Natural killer cell (primary cell): ENCODE measurements at regions not wholly inside any gene's neighbourhood (a gene's known extent, or its start where the extent isn't known, plus 50 kb on each side); places are given as distances from the start of the nearest gene placed in this dataset.

Experiments used
- ATAC-seq, 3 donors: fragments of 150-1000 bp in 2 of 3; fragments of 200-7000 bp in 1 of 3; cut with Tn5 transposase; 1 replicate in 1 of 3; 2 replicates in 2 of 3; pipeline ENCODE4 v1.10.0; 2021; ENCODE audit warnings: mild to moderate bottlenecking in 2 of 3, moderate library complexity in 2 of 3
- DNase-seq, 2 donors: peaks; one replicate each; pipeline versions ENCODE4 v3.0.0 to v3.0.0-alpha.2; 2013 to 2021; ENCODE audit warnings: mixed read lengths in 1 of 2
- H3K27ac ChIP-seq: one replicate; pipeline ENCODE4 v1.5.1; 2013; ENCODE audit warnings: mild to moderate bottlenecking, low read length
- H3K27me3 ChIP-seq: one replicate; pipeline ENCODE4 v1.6.1; 2013; ENCODE audit warnings: low read length; ENCODE audit not compliant: control insufficient read depth, insufficient read depth
- H3K36me3 ChIP-seq: one replicate; pipeline ENCODE4 v1.6.1; 2013; ENCODE audit warnings: low read length; ENCODE audit not compliant: control insufficient read depth, insufficient read depth
- H3K4me1 ChIP-seq: one replicate; pipeline ENCODE4 v1.6.1; 2013; ENCODE audit warnings: low read length; ENCODE audit not compliant: control insufficient read depth, insufficient read depth
- H3K4me3 ChIP-seq: one replicate; pipeline ENCODE4 v1.5.1; 2013; ENCODE audit warnings: low read length
- H3K9me3 ChIP-seq: one replicate; pipeline ENCODE4 v1.6.1; 2013; ENCODE audit warnings: low read length; ENCODE audit not compliant: control insufficient read depth, insufficient read depth
- H3K27ac Mint-ChIP-seq, 2 donors: one replicate each; pipeline ENCODE4 v1.8.0; 2022; ENCODE audit warnings: mild to moderate bottlenecking in 2 of 2, mixed read lengths in 2 of 2, moderate library complexity in 1 of 2
- H3K27me3 Mint-ChIP-seq, 2 donors: one replicate each; pipeline ENCODE4 v1.8.0; 2022; ENCODE audit warnings: low read depth in 2 of 2, mixed read lengths in 2 of 2
- H3K36me3 Mint-ChIP-seq: one replicate; pipeline ENCODE4 v1.8.0; 2022; ENCODE audit warnings: mixed read lengths
- H3K4me1 Mint-ChIP-seq, 2 donors: one replicate each; pipeline ENCODE4 v1.8.0; 2022; ENCODE audit warnings: mixed read lengths in 2 of 2
- H3K4me3 Mint-ChIP-seq: one replicate; pipeline ENCODE4 v1.8.0; 2022; ENCODE audit warnings: mild to moderate bottlenecking, moderate library complexity, mixed read lengths
- H3K9me3 Mint-ChIP-seq, 2 donors: one replicate each; pipeline ENCODE4 v1.8.0; 2022; ENCODE audit warnings: mixed read lengths in 2 of 2
- CTCF ChIP-seq: fragments of 200-600 bp; IDR thresholded peaks from one replicate; pipeline ENCODE4 v1.8.0; 2022; ENCODE audit warnings: antibody characterized with exemption
- WGBS: methylation state at CpG from one replicate; pipeline ENCODE4 v1.1.7; 2013; ENCODE audit warnings: missing lambda C conversion rate; ENCODE audit not compliant: insufficient coverage; 5-methylcytosine and 5-hydroxymethylcytosine counted together
- intact Hi-C: fragments of 100-400 bp; cut with micrococcal nuclease; formaldehyde crosslinking; loops from one replicate; pipeline ENCODE4 v1.14.2; 2022

GRCh38 chr5:88956416-88956815, 73.4 kb upstream of the MEF2C start:
- Histone ChIP-seq H3K27ac (no peak overlapping the region), H3K4me3 (no peak overlapping the region), H3K9me3 (no peaks in the 10 kb centered on the region), H3K4me1 (no peaks in the 10 kb centered on the region), H3K36me3 (no peaks in the 10 kb centered on the region), H3K27me3 (no peaks in the 10 kb centered on the region)
- intact Hi-C loops = no loop called here
- DNase-seq (no peak), ATAC-seq (no peak)
- WGBS = 100% methylated on average over 2 of the region's 2 CpGs
- H3K36me3 Mint-ChIP-seq = no peaks in the 10 kb centered on the region
- H3K27me3 Mint-ChIP-seq = peaks cover 12 to 28% of the 10 kb centered on the region in 2 donors
- no peak overlapping the region for H3K27ac Mint-ChIP-seq
- H3K9me3 Mint-ChIP-seq = peaks cover 0 to 3% of the 10 kb centered on the region in 2 donors
- no peaks in the 10 kb centered on the region for H3K4me1 Mint-ChIP-seq
- no peak for TF ChIP-seq CTCF
- H3K4me3 Mint-ChIP-seq = no peak overlapping the region

GRCh38 chr5:88955403-88955802, 72.4 kb upstream of the MEF2C start:
- no peak overlapping the region for H3K27ac Mint-ChIP-seq

GRCh38 chr5:88954511-88954910, 71.5 kb upstream of the MEF2C start:
- Mint-ChIP-seq H3K4me1 (no peaks in the 10 kb centered on the region), H3K9me3 (peaks cover 0 to 3% of the 10 kb centered on the region in 2 donors), H3K27ac (no peak overlapping the region), H3K4me3 (no peak overlapping the region), H3K27me3 (peaks cover 7 to 28% of the 10 kb centered on the region in 2 donors), H3K36me3 (no peaks in the 10 kb centered on the region)
- Histone ChIP-seq H3K9me3 (no peaks in the 10 kb centered on the region), H3K27ac (no peak overlapping the region), H3K4me1 (no peaks in the 10 kb centered on the region), H3K27me3 (no peaks in the 10 kb centered on the region), H3K36me3 (no peaks in the 10 kb centered on the region), H3K4me3 (no peak overlapping the region)
- DNase-seq (no peak), ATAC-seq (no peak)
- TF ChIP-seq CTCF = no peak
- intact Hi-C loops = no loop called here
- WGBS = 85% methylated on average over 2 of the region's 3 CpGs

More at GRCh38 chr5:88955403-88955802, 72.4 kb upstream of the MEF2C start:
- Histone ChIP-seq H3K4me1 (no peaks in the 10 kb centered on the region), H3K4me3 (no peak overlapping the region), H3K27ac (no peak overlapping the region), H3K27me3 (no peaks in the 10 kb centered on the region), H3K36me3 (no peaks in the 10 kb centered on the region), H3K9me3 (no peaks in the 10 kb centered on the region)
- Mint-ChIP-seq H3K4me3 (no peak overlapping the region), H3K36me3 (no peaks in the 10 kb centered on the region), H3K4me1 (no peaks in the 10 kb centered on the region), H3K27me3 (peaks cover 8 to 28% of the 10 kb centered on the region in 2 donors), H3K9me3 (peaks cover 0 to 3% of the 10 kb centered on the region in 2 donors)
- 86% methylated on average over 4 of the region's 4 CpGs for WGBS
- DNase-seq (no peak), ATAC-seq (no peak)
- intact Hi-C loops = no loop called here
- no peak for TF ChIP-seq CTCF

- Histone ChIP-seq H3K4me1 (no peaks in the 10 kb centered on the region), H3K9me3 (no peaks in the 10 kb centered on the region), H3K27me3 (no peaks in the 10 kb centered on the region), H3K36me3 (no peaks in the 10 kb centered on the region), H3K27ac (no peak overlapping the region), H3K4me3 (no peak overlapping the region)
- no peak for TF ChIP-seq CTCF
- Mint-ChIP-seq H3K36me3 (no peaks in the 10 kb centered on the region), H3K4me3 (no peak overlapping the region), H3K9me3 (peaks cover 0 to 3% of the 10 kb centered on the region in 2 donors), H3K27ac (no peak overlapping the region), H3K27me3 (peaks cover 7 to 28% of the 10 kb centered on the region in 2 donors), H3K4me1 (no peaks in the 10 kb centered on the region)
- ATAC-seq = no peak
- 75% methylated on average over 4 of the region's 5 CpGs for WGBS
- no peak for DNase-seq
- intact Hi-C loops = no loop called here
These were observed 70.1 kb upstream of the MEF2C start for GRCh38 chr5:88952996-88953643.
